Stimulated activated CD4-positive, alpha-beta T cell treated with anti-CD3 and anti-CD28 coated beads, TNF-alpha, amount 100 ng/mL, for 24 hours (primary cell): ENCODE measurements at regions not wholly inside any gene's neighbourhood (a gene's known extent, or its start where the extent isn't known, plus 50 kb on each side); places are given as distances from the start of the nearest gene placed in this dataset.
"Not testable (repeated sequence)": the region's sequence is repeated elsewhere in the genome, so short reads cannot be mapped to it uniquely, and the experiment has no call there.

Experiments
- DNase-seq, 3 experiments: peaks; one replicate each; pipeline ENCODE4 v3.0.0-alpha.2; 2020; ENCODE audit warnings: low read depth in 3 of 3

DNA sequence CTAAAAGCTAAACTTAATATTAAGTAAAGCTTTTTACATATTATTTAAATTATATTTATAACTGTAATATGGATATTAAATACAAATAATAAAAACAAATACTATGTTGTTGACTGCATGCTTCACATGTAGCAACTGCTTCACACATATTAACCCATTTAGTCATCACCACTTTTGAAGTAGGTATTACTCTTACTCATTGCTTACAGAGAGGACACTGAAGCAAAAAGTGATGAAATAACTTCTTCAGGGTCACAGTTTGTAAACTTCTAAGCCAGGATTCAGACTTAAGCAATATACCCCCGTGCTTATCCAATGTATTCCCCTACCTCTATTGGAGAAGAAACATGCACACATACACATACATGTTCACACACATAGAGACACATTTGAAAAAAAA is 166.6 kb downstream of the DKK2 start:
- no peak for DNase-seq

DNA sequence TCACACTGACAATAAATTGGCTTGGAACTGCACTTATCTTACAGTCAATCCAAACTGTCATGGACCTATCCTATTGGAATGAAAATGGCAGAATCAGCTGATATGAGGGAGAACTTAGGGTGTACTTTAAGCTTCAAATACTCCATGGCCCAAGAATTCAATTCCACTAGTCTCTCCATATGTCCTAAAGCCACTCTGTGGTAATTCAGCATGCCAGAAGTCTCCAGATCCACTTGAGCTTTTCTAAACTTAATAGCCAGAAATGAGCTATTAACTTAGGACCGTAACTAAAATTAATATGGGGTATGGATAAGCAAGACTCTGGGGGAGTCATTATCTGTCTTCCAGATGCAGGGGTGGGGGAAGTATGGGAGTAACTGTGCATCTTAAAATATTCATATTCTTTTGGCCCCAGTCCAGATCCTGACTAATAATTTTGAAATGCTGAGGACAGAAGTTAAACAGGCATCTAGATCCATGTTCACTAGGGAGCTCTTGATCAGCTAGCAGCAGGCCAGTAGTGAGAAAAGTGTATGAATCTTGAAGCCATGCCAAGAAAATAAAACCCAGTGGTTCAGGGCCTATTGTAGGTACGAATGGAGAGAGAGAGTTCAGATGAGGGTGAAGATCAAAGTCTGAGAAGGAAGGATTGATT is 167.6 kb downstream of the DKK2 start:
- DNase-seq: no peak

DNA sequence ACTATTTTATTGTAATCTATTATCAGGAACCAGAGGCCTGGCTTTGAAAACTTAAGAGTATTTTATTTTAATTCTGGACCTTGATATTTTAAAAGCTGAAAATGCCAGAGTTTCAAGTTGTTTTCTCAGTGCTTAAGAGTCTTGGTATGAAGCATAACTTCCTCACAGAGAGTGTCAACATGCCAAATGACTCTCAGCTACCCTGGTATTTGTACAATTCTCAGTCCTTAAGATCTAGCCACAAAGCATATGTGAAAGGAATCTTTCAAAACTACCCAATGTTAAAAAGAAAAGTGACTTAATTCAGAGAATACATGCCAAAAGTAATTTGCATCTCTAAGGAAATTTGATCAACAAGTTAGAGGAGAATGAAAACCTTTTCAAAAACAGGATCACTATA is 171.9 kb downstream of the DKK2 start:
- no peak for DNase-seq

DNA sequence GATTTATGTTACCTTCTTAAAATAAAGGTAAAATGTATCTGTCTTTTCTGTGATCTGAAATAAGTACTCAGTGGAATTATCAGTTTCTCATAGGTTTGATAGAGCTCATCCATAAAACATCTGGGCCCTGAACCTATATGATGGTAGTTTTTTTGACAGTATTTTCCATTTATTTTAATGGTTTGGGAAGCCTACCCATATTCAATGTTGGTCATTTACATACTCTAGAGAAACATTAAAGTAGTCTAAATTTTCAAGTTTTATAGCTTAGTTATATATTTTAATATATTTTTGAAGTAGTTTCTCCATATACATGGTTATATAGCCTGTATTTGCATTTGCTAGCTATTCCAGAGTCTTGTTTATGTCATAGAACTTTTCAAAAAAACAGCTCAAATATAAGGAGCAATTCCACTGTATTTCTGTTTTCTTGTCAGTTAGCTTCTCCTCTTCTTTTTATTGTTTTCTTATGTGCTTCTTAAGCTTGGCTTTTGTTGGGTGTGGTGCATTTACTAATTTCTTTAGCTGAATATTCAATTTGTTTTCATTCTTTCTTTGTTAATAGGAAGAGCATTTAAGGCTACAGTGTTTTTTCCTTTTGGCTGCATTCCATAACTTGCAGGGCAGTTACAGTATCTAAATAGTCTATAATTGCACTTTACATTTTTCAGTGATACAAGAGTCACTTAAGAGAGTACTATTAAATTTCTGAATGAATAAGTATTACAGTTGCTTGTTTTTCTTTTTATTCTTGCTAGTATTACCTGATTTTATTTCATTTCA is 181.4 kb downstream of the DKK2 start:
- DNase-seq: no peak

DNA sequence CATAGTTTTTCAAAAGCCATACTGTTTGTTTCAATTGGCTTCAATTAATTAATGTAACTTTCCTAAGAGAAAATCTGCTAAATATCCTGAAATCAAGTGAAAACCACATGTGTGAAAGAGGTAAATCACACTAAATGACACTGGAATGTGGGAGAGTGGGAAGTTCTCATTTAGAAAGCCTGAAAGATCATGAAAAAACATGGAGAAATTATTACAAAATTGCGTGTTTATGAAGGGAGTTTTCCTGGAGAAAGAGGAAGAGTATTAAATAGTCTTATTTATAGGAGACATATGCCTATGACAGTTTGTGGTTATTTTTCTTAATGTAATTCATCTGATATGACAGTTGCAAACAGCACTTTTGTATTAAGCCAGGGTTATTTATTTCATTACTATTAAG is 183.7 kb downstream of the DKK2 start:
- DNase-seq: no peak

DNA sequence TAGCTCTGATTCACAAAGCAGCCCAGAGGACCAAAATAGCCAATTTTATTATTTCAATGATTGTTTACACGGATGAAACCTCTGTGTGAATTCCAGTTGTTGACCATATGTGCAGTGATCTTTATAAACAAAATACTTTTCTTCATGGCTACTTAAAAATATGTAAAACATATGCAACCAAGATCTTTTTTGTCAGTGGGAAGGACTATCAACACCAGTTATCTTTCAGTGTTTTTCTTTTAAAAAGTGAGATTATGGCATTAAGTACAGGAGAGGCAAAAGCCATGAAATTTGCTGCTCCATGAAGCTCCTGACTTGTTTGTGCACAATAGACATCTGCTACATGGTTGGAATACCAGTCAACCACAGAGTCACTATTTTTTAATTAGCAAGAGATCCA is 184.4 kb downstream of the DKK2 start:
- no peak for DNase-seq

DNA sequence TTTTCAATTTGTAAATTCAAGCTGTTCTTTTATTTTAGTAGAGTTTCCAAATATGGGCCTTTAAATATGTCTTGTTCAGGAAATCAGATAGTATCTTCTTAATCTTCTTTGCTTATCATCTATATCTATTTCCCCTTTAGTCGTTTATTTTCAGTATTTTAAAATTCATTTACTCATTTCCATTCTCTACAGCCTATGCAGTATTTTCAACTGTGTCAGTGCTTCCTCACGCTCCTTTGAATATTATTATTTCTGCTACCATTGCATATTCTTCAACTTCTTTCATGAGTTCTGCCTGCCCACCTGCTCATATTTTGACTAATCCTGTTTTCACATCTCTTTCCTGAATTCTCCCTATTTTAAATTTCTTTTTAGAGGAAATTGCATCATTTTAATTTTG is 185.4 kb downstream of the DKK2 start:
- no peak for DNase-seq

DNA sequence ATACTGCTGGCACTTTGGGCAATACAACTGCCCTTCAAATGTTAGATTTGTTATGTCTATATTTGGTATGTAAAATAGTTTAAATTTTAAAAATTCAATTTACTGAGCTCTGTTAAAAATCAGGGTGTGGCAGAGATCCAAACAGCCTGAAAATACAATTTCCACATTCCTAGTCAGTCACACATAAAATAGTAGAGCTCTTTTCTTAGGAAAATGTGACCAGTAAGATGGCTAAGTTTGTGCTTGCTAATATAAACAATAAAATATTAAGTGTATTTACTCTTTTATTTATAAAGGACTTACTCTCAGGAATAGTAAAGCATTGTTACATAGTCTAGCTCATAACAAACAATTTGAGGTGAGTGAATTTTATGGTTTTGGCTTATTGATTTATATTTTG is 200.2 kb downstream of the DKK2 start:
- no peak for DNase-seq

DNA sequence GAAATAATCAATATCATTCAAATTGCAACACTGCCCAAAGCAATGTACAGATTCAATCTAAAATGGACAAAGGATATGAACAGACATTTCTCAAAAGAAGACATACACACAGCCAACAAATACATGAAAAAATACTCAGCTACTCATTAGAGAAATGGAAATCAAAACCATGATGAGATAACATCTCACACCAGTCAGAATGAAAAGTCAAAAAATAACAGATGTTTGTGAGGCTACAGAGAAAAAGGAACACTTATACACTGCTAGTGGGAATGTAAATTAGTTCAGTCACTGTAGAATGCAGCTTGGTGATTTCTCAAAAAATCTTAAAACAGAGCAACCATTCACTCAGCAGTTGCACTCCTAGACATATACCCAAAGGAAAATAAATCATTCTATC is 205.2 kb downstream of the DKK2 start:
- DNase-seq: no peak

DNA sequence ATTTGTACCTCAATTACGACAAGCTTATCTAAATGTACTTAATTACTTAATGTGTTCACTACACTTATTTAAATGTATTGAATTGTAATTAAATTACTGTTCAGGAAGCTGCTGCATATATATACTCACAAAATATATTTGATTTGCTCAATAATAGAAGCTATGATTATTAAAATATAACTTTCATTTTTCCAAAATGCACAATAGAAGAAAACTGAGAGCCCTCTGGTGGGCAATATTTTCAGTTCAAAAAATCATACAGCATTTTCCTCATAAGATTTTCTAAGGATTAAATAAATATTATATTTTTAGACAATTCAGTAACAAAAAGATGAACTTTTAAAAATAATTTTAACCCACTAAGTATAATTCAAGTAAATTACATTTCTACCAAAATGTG is 217.3 kb downstream of the DKK2 start:
- DNase-seq: no peak

DNA sequence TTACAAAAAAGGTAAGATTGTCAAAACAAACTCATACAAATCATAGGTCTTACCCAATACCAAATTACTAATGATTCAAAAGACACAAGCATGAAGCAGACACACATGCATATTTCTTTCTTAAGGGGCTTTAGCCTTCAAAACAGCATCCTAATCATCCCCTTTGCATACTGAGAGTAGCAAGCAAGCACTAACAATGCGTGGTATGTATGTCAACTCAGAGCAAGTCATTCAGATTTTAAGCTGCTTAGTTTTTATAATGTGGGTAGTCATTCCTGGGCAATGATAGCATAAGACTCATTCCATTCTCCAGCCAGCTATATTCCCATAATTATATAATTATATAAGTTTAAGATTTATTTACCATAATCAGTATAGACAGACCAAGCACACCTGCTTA is 219.6 kb downstream of the DKK2 start:
- no peak for DNase-seq

DNA sequence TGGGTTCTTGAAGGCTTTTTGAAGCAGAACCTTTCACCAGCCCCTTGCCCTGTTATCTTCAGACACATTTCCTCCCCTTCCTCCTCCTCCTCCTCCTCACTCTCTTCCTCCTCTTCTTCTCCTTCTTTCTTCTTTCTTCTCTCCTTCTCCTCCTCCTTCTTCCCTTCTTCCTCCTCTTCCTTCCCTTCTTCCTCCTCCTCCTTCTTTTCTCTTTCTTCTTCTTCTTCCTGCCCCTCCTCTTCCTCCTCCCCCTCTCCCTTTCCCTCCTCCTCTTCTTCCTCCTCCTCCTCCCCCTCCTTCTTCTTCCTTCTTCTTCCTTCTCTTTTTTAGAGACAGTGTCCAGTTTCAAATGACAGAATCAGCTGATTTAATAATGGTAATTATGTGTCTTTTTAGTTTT is 226.0 kb downstream of the DKK2 start:
- no peak for DNase-seq

DNA sequence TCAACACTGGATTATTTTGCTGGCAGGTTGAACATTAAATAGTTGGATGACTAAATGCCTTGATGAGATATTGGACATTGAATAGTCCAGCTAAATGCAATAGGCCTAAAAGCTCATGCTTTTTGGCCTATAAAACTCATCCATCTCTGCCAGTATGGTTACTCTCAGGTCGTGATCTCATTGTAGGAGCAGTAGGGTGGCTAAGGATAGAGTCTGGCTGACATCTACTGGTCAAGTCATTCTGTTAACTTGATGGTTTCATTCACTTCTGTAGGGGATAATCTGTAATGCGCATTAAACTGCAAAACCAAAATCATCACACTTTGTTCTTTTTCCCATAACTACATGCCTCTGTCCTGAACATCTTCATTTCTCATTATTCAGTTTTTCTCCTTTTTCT is 227.0 kb downstream of the DKK2 start:
- no peak for DNase-seq

DNA sequence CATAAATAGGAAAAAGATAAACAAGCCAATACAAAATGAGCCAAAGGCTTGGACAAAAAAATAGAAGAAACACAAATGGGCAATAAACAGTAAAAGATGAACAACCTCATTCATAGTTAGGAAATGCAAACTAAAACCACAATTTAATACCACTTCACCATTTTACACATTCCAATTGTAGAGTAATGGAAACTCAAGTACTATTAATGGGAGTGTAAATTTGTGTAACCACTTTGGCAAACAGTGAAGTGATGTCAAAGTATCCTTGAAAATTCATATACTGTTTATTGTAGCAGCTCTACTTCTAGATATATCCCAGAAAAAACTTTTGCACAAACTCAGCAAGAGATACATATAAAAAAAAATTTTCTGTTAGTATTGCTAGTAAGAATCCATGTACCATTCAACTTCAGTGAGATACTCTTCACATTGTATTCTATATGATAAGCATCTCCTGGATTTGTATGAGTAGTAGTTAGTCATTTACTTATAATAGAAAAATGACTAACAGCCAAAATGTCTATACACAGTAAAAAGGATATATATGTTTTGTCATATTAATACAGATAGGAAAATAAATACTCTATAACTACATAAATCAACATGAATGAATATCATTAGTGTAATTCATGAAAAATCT is 229.8 kb downstream of the DKK2 start:
- DNase-seq: no peak

DNA sequence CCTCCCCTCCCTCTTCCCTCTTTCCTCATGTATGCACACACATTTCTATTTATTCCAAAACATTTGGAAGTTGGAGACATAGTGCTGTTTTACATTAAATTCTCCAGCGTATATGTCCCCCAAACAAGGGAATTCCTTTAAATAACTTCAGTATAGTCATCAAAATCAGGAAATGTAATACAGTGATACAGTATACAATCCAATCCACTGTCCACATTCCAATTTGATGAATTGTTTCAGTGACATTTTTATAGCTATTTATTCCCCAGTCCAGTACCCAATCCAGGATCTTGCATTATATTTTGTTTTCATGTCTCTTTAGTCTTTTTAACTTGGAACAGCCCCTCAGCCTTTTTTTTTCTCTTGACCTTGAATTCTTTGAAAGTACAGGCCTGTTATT is 233.0 kb downstream of the DKK2 start:
- DNase-seq: no peak

DNA sequence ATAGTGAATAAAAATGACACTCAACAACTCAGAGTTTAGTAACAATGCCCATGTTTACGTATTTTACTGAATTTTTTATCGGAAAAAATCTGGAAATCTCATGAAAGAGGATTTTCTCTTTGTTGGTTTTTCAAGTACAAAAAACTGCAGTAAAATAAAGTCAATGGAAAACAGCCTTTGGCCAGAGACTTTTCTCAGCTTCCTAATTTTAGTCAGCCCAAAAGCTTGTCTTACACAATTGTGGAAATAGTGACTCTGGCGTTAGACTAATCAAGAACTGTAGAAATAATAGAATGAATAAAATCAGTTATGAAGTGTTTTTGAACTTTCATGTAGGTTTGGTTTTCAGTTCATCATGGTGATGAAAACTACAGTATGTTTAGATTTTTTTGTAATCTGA is 234.7 kb downstream of the DKK2 start:
- no peak for DNase-seq

DNA sequence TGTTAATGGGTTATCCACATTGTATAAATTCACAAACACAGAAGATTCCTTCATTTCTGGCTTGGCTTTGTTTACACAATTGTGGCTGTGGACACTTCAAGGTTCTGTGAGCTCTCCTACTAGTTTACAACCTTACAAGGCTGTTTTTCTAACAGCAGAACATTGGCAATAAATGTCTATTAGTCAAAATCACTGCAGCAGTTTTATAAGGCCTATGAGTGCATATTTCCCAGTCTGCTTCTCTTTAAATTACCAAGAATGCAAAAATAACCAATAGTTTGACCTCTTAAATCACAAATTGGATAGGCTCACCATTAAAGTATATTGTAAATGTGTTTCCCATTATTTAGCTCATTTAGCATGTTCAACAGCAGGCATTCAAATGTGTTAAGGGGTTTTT is 239.2 kb downstream of the DKK2 start:
- no peak for DNase-seq

DNA sequence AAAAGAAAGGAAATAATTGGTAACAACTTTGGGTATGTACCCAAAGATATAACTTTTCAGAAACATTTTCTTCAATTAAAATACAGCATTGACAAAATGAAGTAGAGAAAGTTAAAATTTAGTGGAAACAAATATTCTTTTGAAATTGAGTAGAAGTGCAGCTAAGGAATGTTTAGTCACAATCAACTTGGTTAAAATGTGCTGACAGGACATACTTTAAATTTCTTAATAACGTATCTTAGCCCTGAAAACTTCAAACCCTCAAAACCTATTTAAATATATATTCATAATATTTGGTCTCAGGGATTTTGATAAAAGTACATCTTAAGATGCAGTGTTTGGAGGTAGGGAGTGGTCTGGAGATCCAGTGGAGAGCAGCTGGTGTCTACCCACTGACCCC is 240.8 kb downstream of the DKK2 start:
- DNase-seq: no peak

DNA sequence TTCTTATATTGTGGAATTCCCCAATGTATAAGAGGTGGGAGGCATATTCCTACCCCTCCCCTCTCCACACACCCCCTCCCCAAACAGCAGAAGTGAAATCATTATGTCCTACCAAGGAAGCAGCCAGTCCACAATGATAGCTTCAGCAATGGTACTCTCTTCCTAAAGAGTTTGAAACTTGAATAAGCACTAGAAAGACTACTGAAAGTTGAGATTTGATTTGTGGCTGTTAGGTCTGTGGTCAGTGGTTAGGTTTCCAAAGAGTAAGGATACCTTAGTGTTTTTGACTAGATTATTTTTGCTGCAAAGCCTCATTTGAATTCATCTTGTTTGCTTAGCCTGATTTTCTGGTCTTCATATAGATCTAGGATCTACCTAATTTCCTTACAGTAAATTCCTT is 242.2 kb downstream of the DKK2 start:
- DNase-seq: no peak

DNA sequence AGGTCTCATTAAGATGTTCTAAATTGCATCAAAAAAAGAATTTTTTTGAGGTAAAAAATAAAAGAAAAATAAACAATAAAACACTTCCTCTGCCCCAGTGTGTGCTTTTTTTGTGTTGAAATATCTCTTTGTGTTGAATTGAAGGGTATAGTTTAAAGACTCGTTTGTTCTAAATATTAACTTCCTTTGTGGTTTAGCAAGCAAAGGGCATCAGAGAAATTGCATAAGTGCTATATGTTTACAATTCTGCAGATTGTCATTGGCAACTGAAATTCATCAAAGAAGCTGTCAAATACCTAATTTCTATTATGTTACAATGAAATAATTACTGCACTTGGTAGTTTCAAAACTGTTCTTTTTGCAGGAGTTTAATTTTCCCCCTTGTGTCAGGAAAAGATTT is 260.5 kb downstream of the DKK2 start:
- no peak for DNase-seq

DNA sequence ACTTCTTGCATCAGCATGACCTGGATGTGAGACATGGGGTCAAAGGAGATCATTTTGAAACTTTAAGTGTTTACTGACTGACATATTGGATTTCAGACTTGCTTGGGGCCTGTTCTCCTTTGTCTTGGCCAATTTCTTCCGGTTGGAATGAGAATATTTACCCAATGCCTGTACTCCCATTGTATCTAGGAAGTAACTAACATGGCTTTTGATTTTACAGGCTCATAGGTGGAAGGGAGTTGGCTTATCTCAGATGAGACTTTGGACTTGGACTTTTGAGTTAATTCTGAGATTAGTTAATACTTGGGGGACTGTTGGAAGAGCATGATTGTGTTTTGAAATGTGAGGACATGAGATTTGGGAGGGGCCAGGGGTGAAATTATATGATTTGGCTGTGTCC is 262.1 kb downstream of the DKK2 start:
- DNase-seq: not testable (repeated sequence)

DNA sequence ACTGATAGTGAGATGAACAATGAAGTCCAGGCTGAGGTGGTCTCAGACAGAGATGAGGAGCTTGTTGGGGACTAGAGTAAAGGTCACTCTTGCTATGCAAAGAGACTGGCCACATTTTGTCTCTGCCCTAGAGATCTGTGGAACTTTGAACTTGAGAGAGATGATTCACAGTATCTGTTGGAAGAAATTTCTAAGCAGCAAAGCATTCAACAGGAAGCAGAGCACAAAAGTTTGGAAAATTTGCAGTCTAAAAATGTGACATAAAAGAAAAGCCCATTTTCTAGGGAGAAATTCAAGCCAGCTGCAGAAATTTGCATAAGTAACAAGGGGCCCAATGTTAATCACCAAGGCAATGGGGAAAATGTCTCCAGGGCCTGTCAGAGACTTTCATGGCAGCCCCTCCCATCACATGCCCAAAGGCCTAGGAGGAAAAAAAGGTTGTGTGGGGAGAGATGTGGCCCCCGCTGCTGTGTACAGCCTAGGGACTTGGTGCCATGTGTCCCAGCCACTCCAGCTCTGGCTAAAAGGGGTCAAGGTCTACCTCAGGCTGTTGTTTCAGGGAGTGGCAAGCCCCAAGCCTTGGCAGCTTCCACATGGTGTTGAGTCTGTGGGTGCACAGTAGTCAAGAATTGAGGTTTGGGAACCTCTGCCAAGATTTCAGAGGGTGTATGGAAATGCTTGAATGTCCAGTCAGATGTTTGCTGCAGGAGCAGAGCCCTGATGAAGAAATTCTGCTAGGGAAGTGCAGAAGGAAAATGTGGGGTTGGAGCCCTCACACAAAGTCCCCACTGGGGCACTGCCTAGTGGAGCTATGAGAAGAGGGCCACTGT is 262.8 kb downstream of the DKK2 start:
- DNase-seq: no peak
